ENCODE measurements at regions not wholly inside any gene's neighbourhood (a gene's known extent, or its start where the extent isn't known, plus 50 kb on each side); places are given as distances from the start of the nearest gene placed in this dataset.

DNA sequence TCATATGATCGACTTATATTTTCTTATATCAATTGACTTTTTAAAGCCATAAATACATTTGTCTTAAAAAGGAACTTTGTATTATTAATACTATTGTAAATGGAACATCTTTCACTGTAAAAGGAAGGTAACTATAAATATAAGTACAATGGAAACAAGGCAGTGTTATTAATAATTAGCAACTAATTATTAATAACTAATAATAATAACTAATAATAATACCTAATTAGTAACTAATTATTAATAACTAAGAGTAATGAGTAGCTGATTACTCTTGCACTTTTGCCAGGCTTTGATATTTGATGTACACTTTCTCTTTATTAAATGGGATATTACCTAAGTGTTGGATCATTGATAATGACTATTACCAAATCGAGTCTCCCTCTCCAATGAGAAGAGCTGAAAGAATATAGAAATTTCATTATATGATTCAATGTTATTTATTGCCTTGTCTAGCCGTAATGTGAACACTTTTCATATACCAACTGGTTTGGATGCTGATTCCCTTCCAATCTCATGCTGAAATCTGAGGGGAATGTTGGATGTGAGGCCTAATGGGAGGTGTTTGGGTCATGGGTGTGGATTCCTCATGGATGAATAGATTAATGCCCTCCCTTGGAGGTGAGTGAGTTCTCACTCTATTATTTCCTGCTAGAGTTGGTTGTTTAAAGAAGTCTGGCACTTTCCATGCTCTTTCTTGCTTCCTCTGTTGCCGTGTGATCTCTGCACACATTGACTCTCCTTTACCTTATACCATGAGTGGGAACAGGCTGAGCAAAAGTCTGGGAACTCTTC, 202.1 kb upstream of the ZBTB20 start:
- Mint-ChIP-seq H3K27ac (no peak overlapping the region), H3K9me3 (peaks cover 0 to 4% of the 10 kb centered on the region in 2 donors), H3K36me3 (no peaks in the 10 kb centered on the region)
- DNase-seq (ENCODE audit: low spot score in 2 of 2) (no peak), ATAC-seq (no peak)

- Mint-ChIP-seq H3K27ac (no peak overlapping the region), H3K36me3 (peaks cover 0 to 4% of the 10 kb centered on the region in 2 donors), H3K9me3 (peaks cover 4% of the 10 kb centered on the region in 2 donors)
- DNase-seq (ENCODE audit: low spot score in 2 of 2) (no peak), ATAC-seq (no peak)
Observed at GRCh38 chr3:115350606-115351005, 203.5 kb upstream of the ZBTB20 start.

DNA sequence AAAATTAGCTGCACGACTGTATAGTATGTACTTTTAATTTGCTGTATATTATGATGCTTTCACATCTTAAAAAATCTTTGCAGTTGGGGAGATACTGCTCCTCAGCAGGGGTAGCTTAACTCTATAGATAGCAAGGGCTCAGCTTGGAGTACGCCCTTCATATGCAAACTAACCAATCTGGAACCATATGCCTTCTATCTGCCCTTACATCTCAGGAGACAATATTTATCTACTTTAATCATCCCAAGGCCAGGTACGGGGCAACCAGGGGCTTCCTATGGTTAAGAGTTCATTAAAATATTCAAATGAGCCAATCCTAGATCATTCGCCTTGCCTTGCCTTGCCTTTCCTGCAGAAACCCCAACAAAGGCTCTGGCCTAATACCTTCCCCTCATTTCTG, 204.1 kb upstream of the ZBTB20 start:
- DNase-seq (ENCODE audit: low spot score in 2 of 2) (no peak), ATAC-seq (no peak)
- Mint-ChIP-seq H3K27ac (no peak overlapping the region), H3K36me3 (peaks cover 0 to 4% of the 10 kb centered on the region in 2 donors), H3K9me3 (peaks cover 4% of the 10 kb centered on the region in 2 donors)

DNA sequence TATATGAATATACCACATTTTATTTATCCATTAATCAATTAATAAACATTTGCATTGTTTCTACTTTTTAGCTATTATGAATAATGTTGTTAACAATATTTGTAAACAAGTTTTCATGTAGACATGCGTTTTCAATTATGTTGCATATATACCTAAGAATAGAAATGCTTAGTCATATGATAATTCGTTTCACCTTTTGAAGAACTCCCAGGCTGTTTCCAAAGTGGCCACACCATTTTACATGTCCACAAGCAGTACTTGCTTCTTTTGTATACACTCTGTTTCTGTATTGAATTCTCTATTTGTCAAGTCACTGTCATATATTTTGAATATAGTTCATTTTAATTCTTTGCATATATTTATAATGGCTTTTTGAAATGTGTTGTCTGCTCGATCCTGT, 206.9 kb upstream of the ZBTB20 start:
- no peak overlapping the region for H3K27ac Mint-ChIP-seq
- DNase-seq (ENCODE audit: low spot score in 2 of 2) (no peak), ATAC-seq (no peak)
- peaks cover 0 to 4% of the 10 kb centered on the region in 2 donors for H3K36me3 Mint-ChIP-seq
- peaks cover 4% of the 10 kb centered on the region in 2 donors for H3K9me3 Mint-ChIP-seq

DNA sequence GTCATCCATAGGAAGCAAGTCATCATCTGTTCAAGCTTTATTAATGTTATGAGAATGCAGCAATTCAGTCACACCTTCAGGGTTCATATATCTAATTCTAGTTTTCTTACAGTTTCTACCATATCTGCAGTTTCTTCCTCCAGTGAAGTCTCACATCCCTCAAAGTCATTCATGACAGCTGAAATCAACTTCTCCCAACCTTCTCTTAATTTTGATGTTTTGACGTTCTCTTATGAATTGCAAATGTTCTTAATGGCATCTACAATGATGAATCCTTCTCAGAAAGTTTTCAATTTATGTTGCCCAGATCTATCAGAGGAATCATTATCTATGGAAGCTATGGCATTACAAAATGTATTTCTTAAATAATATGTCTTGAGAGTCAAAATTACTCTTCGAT, 210.4 kb upstream of the ZBTB20 start:
- Mint-ChIP-seq H3K27ac (no peak overlapping the region), H3K9me3 (peaks cover 2 to 4% of the 10 kb centered on the region in 2 donors), H3K36me3 (peaks cover 0 to 4% of the 10 kb centered on the region in 2 donors)
- no peak for ATAC-seq
- DNase-seq (ENCODE audit: low spot score in 2 of 2), result no peak

DNA sequence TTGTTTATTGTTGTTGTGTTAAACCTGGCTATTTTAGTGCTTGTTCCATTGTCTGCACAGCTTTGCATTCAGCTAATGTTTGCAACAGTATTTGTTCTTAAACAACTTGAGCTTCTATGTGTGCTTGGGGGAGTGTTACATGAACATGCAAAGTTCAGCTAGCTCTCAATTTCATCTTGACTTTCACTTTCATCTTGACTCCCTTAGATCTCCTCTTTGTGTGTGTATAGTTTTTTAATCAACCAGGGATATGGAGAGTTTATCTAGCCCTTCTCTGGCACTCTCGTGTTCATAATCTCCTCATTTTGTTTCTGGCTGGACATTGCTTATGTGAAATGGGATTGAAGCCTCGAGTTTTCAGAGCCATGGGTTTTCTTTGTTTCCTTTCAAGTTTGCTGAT, 212.4 kb upstream of the ZBTB20 start:
- H3K36me3 Mint-ChIP-seq, result peaks cover 0 to 4% of the 10 kb centered on the region in 2 donors

GRCh38 chr3:115361806-115362205, 214.7 kb upstream of the ZBTB20 start:
- H3K9me3 Mint-ChIP-seq, result peaks cover 12 to 15% of the 10 kb centered on the region in 2 donors
- ATAC-seq (no peak), DNase-seq (ENCODE audit: low spot score in 2 of 2) (no peak)
- H3K27ac Mint-ChIP-seq, result no peak overlapping the region
- H3K36me3 Mint-ChIP-seq, result peaks cover 0 to 11% of the 10 kb centered on the region in 2 donors

More for the DNA sequence above, 212.4 kb upstream of the ZBTB20 start:
- DNase-seq (ENCODE audit: low spot score in 2 of 2) (no peak), ATAC-seq (peak; percentile 44 to 45)
- Mint-ChIP-seq H3K9me3 (peaks cover 3 to 12% of the 10 kb centered on the region in 2 donors), H3K27ac (no peak overlapping the region)

GRCh38 chr3:115363071-115363470, 216.0 kb upstream of the ZBTB20 start:
- H3K27ac Mint-ChIP-seq, result no peak overlapping the region
- DNase-seq (ENCODE audit: low spot score in 2 of 2) (no peak), ATAC-seq (no peak)
- peaks cover 0 to 11% of the 10 kb centered on the region in 2 donors for H3K36me3 Mint-ChIP-seq
- H3K9me3 Mint-ChIP-seq, result peaks cover 12 to 15% of the 10 kb centered on the region in 2 donors

GRCh38 chr3:115369021-115369420, 221.9 kb upstream of the ZBTB20 start:
- Mint-ChIP-seq H3K27ac (no peak overlapping the region), H3K9me3 (peaks cover 9 to 12% of the 10 kb centered on the region in 2 donors), H3K36me3 (peaks cover 0 to 11% of the 10 kb centered on the region in 2 donors)
- ATAC-seq (no peak), DNase-seq (ENCODE audit: low spot score in 2 of 2) (no peak)

DNA sequence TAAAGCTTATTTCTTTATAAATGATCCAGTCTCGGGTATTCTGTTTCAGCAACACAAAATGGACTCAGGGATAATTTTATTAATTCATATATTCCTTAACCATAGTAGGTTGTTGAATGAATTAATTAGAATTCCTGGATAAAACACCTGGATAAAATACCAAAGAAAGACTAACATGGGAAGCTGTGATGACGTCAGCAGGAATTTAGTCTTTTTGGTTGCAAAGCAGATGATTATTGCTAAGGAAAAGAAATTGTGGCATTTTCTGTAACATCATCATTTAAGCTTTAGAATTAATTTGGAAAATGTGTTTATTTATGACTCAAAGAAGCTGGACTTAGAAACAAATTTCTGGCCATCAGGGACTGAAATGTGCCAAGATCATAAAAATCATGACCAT, 228.3 kb upstream of the ZBTB20 start:
- H3K9me3 Mint-ChIP-seq, result peaks cover 0 to 3% of the 10 kb centered on the region in 2 donors
- DNase-seq (ENCODE audit: low spot score in 2 of 2), result no peak
- no peaks in the 10 kb centered on the region for H3K36me3 Mint-ChIP-seq
- ATAC-seq, result no peak
- no peak overlapping the region for H3K27ac Mint-ChIP-seq

DNA sequence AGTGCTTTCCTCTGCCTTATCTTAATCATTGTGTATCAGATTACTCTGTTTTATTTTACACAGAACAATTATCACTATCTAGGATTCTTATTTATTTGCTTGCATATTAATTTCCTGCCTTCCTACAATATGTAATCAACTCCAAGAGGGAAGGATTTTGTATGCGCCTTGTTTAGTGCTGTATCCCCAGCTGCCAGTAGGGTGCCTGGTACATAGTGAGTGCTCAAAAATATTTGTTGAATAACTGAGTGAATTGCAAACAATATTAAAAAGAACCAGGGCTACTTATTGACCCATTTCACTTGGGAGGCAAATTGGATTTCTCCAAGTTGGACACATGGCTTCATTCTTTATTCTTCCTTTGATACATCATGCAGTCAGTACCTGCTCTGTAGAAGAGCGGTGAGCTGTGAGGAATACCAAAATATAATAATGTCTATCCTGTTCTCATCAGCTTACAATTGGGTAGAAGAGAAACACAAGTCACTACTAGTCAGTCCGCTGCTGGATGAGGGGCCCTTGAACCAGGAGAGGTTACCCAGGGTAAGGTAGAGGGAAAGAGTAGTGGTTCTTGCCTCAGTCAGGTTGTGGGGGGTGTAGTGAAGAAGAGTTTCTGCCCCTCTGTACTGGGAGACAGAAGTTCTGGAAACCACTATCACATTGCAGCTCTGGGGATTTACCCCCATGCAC, 233.9 kb upstream of the ZBTB20 start:
- no peak for ATAC-seq
- Mint-ChIP-seq H3K27ac (no peak overlapping the region), H3K36me3 (no peaks in the 10 kb centered on the region)

DNA sequence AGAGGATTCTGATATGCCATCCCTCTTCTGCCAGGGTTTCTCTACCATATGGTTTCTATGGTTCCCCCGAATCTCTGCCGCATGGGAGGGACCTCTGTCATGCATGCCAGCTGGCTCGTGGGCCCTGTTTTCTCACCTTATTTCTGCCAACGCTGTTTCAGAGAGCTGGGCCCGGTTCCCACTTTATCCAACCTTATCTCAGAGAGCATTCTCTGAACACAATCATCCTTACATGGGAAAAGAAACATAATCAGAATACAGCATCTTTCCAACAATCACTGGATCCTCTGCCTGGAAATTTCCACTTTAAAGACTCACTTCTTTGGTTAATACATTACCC, 234.5 kb upstream of the ZBTB20 start:
- DNase-seq (ENCODE audit: low spot score in 2 of 2) (no peak), ATAC-seq (no peak)
- Mint-ChIP-seq H3K36me3 (no peaks in the 10 kb centered on the region), H3K27ac (no peak overlapping the region), H3K9me3 (peaks cover 0 to 3% of the 10 kb centered on the region in 2 donors)

More for the DNA sequence above, 233.9 kb upstream of the ZBTB20 start:
- H3K9me3 Mint-ChIP-seq, result peaks cover 0 to 3% of the 10 kb centered on the region in 2 donors
- no peak for DNase-seq (ENCODE audit: low spot score in 2 of 2)

DNA sequence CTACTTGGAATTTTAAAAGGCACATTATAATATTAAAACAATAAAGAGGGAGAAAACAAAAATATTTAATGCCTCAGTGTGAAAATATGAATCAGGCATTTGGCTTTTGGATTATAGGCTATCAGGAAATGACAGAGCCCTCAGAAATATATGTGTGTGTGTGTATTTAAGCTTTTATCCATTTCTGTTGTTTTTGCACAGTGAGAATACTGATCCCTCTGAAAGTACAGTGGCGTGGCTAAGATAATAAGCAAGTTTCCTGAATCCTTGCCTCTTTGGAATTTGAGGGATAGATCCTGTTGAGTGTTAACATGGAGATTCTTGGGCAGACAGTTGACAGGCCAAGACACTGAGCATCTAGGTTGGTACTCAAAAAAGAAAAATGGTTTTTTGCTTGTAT, 234.8 kb upstream of the ZBTB20 start:
- H3K9me3 Mint-ChIP-seq, result peaks cover 0 to 3% of the 10 kb centered on the region in 2 donors
- no peak overlapping the region for H3K27ac Mint-ChIP-seq
- DNase-seq (ENCODE audit: low spot score in 2 of 2) (no peak), ATAC-seq (no peak)
- no peaks in the 10 kb centered on the region for H3K36me3 Mint-ChIP-seq

GRCh38 chr3:115384381-115384780, 237.3 kb upstream of the ZBTB20 start:
- no peak for ATAC-seq

DNA sequence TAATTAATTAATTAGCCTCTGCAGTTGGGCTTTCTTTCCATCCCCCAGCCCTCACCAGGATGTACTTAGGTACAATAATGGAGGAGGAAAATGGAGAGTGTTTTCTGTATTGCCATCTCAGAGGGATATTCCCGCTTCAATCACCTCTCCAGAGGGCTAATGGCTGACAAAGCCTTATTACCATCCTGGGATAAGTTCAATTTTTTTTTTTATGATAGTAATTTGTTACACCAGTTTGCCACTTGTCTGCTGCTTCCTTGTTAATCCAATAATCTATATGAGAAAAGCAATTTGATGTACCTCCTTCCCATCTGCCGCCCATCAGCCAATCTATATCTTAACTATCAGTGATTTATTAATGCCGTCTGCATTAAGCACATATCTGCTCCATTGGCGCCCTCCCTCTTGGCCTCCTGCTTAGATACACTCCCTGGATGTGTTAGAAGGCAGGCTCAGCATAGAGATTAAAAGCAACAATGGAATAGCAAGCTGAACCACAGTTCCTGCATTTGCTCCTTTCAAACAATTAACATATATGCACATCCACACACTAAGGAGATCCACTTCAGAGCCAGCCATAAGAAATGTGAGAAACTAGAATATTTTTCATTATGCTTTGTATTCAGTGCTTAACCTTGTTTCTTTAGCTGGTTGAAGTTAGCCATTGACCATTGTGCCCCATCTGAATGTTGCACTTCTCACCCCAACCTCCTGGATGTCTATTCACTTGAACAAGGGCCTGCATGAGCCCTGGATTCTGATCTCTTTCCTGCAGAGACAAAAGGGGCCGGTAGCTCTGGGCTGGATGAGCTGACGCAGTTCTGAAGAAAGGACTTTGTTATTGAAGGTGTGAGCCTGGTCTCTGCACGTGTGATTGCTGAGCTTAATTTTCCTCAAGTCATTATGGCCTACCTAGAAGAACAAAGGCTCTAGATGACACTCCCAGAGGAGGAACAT, 237.3 kb upstream of the GAP43 start:
- H3K27ac Mint-ChIP-seq, result no peak overlapping the region
- H3K9me3 Mint-ChIP-seq, result no peaks in the 10 kb centered on the region
- DNase-seq (ENCODE audit: low spot score in 2 of 2), result no peak
- no peaks in the 10 kb centered on the region for H3K36me3 Mint-ChIP-seq
- no peak for ATAC-seq

More at GRCh38 chr3:115384381-115384780, 237.3 kb upstream of the ZBTB20 start:
- no peaks in the 10 kb centered on the region for H3K36me3 Mint-ChIP-seq
- no peak overlapping the region for H3K27ac Mint-ChIP-seq
- peaks cover 0 to 2% of the 10 kb centered on the region in 2 donors for H3K9me3 Mint-ChIP-seq
- no peak for DNase-seq (ENCODE audit: low spot score in 2 of 2)

GRCh38 chr3:115388166-115388565, 235.1 kb upstream of the GAP43 start:
- Mint-ChIP-seq H3K9me3 (no peaks in the 10 kb centered on the region), H3K36me3 (no peaks in the 10 kb centered on the region), H3K27ac (no peak overlapping the region)
- no peak for DNase-seq (ENCODE audit: low spot score in 2 of 2)
- ATAC-seq, result no peak

- no peak for ATAC-seq
- DNase-seq (ENCODE audit: low spot score in 2 of 2), result no peak
- Mint-ChIP-seq H3K36me3 (no peaks in the 10 kb centered on the region), H3K27ac (no peak overlapping the region), H3K9me3 (no peaks in the 10 kb centered on the region)
Observed at GRCh38 chr3:115388811-115389210, 234.5 kb upstream of the GAP43 start.
